Iris pigment epithelial cell (primary cell): ENCODE measurements at regions not wholly inside any gene's neighbourhood (a gene's known extent, or its start where the extent isn't known, plus 50 kb on each side); places are given as distances from the start of the nearest gene placed in this dataset.

Experiments used
- DNase-seq: peaks from one replicate; pipeline ENCODE4 v3.0.0-alpha.2; 2011; ENCODE audit warnings: low read depth

DNA sequence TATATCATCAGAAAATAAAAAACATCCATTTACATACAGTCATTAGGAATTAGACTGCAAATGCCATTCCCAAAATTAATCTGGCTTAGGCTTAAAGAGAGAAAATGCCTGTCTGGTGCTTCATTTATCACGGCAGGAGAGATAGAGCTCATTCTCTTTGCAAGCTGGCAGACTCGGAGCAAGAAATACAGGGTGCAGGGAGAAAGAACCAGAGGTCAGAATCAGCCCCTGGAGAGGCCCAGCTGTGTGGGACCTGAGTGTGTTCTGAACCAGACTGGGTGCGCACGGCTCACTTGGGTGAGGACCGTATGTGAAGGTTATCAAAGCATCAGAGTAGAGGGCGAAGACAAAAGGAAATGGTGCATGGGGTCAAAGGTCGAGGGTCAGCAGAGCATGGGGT lies 227.8 kb downstream of the ACKR3 start:
- DNase-seq: no peak

GRCh38 chr2:236798491-236798890 lies 228.9 kb downstream of the ACKR3 start:
- no peak for DNase-seq

- DNase-seq: no peak
These were observed 229.9 kb downstream of the ACKR3 start for GRCh38 chr2:236799391-236800026.

DNA sequence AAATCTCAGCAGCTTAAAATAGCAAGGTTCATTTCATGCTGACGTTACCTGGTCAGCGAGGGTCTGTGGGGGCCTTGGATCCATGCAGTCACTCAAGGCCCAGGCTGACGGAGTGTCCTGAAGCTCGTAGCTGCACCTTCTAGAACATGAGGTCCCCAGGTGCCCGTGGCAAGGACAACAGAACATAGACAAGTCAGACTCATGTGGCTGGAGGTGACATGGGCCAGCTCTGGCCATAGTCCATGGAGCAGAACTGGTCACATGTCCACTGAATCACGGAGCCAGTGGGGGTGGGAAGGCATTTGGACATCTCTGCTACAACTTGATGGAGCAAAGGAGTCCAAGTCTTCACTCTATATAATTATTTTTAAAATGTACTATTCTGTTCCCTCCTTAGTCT lies 233.2 kb downstream of the ACKR3 start:
- no peak for DNase-seq

GRCh38 chr2:236803621-236804020 lies 234.0 kb downstream of the ACKR3 start:
- no peak for DNase-seq

DNA sequence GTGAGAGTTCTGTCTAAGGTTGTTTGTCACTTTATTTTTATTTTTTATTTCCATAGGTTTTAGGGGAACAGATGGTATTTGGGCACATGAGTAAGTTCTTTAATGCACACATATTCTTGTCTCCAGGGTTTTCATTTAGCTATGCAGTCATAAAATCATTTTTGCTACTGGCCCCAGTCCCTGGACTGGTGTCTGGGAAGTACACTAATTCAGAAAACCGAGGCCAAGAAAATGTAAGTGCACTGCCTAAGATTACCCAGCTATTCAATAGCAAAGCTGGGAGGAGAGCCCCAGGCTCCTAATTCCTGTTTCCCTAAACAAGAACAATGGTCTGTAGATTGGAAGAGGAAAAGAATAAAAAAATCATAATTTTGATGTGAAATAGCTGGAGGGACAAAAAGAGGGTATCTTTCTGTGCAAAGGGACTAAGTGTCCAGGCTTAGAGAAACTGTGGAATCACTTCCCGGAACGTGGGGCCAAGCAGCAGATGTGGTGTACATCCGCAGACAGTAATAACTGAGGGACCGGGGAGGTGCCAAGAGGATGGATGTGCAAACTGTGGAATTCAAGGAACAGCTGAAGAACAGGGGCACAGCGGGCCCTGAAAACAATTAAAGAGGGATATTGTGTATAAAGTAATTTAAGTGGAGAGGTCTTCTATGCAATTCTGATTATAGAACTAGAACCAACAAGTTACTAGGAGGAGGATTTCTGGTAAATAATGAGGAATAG lies 236.3 kb downstream of the ACKR3 start:
- no peak for DNase-seq

GRCh38 chr2:236809716-236810115 lies 240.1 kb downstream of the ACKR3 start:
- DNase-seq: no peak

DNA sequence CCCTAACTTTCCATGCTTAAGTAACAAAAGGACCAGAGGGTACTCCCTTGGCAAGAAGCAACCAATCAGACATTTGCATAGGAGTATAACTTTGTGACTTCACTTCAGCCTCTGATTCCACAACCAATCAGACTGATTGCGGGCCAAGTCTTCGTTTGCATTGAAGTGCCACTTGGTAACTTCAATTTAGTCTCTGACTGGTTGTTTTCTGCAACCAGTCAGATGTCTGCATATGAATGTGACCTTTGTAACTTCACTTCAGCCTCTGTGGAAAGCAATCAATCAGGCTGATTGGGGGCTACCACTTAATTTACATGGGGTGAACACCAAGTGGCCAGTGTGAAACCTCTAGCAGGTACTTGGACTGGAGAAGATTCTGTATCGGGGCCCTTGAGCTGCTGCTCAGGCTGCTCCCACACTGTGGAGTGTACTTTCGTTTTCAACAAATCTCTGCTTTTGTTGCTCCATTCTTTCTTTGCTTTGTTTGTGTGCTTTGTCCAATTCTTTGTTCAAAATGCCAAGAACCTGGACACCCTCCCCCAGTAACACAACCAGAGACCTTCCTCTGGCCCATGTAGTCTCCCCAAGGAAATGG lies 241.5 kb downstream of the ACKR3 start:
- no peak for DNase-seq

DNA sequence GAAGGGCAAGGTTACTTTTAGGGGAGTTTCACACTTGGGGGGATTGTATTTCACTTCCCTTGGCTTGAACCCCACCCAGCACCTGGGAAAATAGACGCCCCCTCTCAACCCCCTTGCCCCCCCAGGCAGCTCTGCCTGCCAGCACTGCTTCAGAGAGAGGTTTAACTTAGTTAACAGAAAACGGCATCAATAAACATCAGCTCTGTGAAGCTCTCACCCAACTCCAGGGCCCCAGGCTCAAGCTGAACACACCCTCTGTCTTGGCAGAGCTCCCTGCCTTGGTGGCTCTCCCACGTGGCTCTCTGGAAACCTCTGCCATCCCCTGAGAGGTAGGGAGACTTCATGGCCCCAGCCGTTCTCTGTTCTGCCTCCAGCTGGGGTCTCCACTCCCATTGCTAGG lies 244.1 kb downstream of the ACKR3 start:
- DNase-seq: no peak

DNA sequence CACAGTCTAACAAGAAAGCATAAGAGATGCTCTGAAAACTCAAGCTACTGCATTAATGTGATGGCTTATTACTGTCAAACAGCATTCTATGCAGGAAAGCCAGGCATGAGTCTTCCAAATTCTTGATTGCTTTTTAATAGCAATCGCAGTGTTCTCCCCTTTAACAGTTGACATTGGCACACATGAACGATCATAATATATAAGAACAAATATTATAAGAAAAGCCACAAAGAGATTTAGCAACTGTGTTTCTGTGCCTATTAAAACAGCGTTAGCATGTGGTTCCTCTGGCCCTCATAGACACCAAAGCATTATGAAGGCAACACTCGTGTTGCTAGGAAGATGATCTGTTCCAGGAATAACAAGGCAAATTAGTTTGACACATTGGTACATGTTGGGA lies 245.0 kb downstream of the ACKR3 start:
- DNase-seq: no peak

- DNase-seq: no peak
These were observed 246.1 kb downstream of the ACKR3 start for GRCh38 chr2:236815746-236816145.

DNA sequence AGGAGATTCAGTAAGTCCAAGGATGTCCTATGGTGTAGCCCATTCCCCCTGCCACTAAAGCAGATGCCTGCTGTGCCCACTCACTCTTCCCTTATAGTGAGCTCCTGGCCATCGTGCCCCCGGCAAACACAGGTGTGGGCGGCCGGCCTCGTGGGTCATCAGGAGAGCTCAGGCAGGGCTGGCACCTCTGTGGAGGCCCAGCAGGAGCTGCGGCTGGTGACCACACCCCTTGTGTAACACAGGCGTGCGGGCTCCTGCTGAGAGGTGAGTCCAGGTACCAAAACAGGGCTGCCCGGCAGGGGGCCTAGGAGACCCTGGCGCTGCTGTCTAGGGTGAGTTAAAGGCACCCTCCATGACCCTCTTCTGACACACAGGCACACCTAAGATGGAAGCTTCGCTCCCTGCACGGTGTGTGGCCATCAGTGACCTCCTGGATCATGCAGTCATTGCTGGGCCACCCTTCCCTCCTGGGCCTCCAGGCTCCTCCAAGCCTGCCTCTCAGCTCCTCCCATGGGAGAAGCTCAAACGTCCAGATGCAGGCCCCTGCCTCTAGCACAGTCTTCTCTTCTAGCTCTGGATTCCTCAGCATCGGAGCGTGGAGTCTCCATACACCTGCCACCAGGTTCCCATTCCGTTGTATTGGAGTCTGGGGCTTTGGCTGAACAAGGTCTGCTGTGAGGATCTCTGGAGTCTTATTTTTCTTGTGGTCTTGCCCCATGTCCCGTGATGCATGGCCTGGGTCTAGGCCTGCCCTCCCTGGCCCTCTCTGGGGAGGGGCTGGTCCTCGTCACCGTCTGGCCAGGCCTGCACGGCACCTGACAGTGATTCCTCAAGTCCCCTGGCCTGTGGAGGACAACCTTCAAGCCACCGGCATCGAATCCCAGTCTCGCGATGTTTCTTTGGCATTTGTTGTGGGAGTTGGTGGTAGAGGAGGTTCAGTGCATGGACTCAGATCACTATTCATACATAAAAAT lies 246.9 kb downstream of the ACKR3 start:
- no peak for DNase-seq

- no peak for DNase-seq
These were observed 248.8 kb downstream of the ACKR3 start for GRCh38 chr2:236818281-236819045.

- no peak for DNase-seq
These were observed 249.8 kb downstream of the ACKR3 start for GRCh38 chr2:236819275-236820002.

DNA sequence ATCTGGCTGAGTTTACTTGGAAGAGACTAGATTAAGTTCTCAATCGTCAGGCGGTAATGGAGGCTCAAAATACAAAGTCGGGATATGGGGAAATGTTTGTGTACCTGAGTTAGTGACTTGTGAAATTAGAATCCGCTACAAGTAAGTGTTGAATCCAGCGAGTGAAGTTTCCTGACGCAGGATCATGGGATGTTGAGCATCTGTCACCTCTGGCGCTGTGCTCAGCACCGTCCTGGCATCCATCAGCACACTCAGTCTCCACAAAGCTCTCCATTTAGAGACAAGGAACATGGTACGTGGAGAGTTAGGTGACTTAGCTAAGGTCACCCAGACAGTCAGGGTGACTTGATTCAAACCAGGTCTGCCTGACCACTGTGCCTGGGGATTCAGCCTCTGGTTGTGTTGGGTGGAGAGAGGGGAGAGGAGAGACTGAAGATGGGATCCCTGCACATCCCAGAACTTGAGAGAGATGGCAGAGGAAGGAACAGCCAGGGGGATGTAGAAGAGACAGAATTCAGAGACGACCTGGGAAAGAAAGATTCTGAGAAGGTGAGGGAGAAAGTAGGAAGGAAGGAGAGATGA lies 251.2 kb downstream of the ACKR3 start:
- DNase-seq: no peak

DNA sequence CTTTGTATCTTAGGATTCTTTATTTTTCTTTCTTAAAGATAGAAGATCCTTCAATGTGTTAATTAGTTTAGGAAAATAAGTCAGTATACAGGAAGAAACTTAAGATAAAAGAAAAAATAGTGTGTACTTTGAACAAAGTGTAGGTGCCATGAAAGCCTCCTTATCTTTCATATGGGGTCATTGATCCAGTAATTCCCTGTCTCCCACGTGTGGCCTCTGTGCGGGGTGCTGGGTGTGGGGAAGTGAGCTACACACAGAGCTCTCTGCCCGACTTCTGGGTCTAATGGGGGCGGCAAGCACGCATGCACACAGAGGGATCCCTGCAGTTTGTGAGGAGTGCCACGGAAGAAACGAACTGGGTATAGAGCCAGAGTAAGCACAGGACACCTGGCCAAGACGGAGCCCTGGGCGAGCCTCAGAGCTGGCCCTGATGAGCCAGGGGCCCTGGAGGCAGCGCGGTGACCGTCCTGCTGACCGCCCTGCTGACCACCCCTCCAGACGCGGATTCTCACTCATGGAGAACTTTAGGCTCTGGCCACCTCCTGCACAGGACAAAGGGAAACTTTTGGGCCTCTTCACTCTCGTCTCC lies 253.5 kb downstream of the ACKR3 start:
- DNase-seq: no peak

GRCh38 chr2:236823963-236824362 lies 254.3 kb downstream of the ACKR3 start:
- no peak for DNase-seq

DNA sequence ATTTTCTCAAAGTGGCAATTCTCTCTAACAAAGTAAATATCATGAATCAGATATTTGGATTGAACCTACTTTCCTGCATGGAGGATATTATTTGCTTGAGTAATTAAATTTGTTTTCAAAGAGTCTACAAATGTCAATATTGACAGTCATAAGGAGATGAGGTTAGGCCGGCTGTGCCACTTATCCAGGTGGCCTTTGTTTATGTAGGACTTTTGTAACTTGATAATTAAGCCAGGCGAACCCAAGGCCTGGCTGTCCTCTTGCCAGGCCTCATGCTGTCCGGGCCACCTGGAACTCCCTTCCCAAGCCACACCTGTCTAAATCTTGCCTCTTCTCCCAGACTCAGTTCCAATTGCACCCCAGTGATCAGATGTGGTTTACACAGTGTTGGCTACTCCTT lies 255.2 kb downstream of the ACKR3 start:
- no peak for DNase-seq

DNA sequence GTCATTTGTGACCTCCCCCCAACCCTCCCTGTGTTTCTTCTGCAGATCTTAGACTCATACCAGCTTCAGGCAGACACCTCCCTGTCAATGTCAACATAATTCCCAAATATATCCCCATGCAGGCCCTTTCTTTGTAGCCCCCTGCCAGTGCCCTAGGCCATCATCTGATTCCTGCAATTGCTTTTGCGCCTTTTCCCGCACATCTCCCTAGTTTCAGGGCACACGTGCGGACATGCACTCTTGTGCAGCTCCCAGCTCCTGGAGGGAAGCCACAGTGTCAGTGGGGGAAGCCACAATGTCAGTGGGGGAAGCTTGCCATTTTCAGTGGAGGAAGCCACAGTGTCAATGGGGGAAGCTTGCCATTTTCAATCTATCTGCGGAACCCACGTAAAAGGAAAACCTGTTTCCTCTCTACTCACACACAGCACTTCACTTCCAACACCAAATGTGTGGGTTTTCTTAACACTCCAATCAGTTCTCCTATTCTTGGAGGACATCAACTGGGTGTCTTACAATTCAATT lies 256.4 kb downstream of the ACKR3 start:
- DNase-seq: no peak

DNA sequence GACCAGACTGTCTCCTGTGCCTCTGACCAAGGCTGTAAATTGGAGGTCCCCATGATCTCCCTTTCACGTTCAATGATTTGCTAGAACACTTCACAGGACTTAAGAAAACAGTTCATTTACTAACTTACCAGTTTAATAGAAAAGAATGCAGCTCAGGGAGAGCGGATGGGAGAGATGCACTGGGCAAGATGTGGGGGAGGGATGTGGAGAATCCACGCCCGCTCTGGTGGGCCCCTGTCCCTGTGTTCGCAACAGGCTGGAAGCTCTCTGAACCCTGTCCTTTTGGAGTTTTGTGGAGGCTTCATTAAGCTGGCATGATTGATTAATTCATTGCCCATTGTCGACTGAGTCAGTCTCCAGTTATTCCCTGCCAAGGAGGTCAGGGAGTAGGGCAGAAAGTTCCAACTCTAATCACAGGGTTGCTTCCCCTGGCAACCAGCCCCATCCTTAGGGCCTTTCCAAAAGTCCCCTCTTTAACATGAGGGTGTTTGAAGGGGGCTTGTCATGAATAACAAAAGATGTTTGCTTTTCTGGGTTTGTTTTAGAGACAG lies 257.1 kb downstream of the ACKR3 start:
- DNase-seq: no peak
